Erythroblast (primary cell): ENCODE measurements at regions not wholly inside any gene's neighbourhood (a gene's known extent, or its start where the extent isn't known, plus 50 kb on each side); places are given as distances from the start of the nearest gene placed in this dataset.

Source experiments
- GATA1 ChIP-seq: IDR thresholded peaks from 2 replicates; pipeline ENCODE4 v1.6.1; 2011; ENCODE audit warnings: low read depth, mild to moderate bottlenecking, control low read depth, low read length, moderate library complexity
- POLR2A ChIP-seq: IDR thresholded peaks from 2 replicates; pipeline ENCODE4 v1.6.1; 2011; ENCODE audit warnings: mild to moderate bottlenecking, low read length

DNA sequence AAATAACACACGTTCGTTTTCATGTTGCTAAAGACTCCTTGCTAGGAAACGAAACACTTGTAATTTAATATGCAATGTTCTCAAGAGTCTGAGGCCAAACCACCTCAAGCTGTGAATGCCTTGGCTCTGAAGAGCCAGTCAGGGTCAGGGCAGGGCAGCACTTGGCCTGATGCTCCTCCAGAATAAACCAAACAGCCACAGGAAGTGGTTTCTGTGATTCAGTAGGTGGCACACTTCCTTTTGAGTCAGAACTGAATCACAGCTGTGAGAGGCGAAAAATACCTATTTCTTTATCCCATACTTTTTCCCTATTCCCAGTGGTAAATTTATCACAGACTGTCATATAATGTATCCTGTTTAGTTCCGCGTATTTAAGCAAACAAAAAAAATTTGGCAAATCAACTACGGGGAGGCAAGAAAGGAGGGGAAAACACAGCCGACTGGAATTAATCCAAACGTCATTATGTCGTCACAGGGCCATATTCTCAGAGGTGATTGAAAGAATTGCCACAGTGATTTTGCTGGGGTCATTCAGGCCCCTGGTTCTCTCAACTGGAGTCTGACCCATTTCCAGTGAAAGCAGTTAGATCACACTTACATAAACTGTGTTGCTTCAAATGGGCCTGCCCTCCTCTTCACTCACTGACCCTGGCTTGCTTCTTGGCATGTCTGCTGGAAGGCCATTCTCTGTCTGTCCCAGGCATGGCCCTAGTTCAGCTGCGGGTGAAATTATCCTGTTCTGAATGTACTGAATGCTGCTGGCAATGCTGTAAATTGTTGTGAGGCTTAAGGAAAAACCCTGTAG lies 71.2 kb downstream of the ARRDC3 start:
- TF ChIP-seq POLR2A, result no peak
- no peak for TF ChIP-seq GATA1
